Fibroblast of the aortic adventitia (primary cell): ENCODE measurements at regions not wholly inside any gene's neighbourhood (a gene's known extent, or its start where the extent isn't known, plus 50 kb on each side); places are given as distances from the start of the nearest gene placed in this dataset.

Source experiments
- DNase-seq: peaks from one replicate; pipeline ENCODE4 v3.0.0-alpha.2; 2010; ENCODE audit warnings: low read depth
- H3K4me3 ChIP-seq: 2 replicates; pipeline ENCODE4 v1.5.1; 2011; ENCODE audit warnings: low read depth, mild to moderate bottlenecking, control low read depth, low read length, moderate library complexity
- TF ChIP-seq, protein P1 (sequence below): IDR thresholded peaks from 2 replicates; pipeline ENCODE4 v1.5.1; 2011; ENCODE audit warnings: mild to moderate bottlenecking, low read length, control low read depth, inconsistent platforms; ENCODE audit not compliant: insufficient read depth

DNA sequence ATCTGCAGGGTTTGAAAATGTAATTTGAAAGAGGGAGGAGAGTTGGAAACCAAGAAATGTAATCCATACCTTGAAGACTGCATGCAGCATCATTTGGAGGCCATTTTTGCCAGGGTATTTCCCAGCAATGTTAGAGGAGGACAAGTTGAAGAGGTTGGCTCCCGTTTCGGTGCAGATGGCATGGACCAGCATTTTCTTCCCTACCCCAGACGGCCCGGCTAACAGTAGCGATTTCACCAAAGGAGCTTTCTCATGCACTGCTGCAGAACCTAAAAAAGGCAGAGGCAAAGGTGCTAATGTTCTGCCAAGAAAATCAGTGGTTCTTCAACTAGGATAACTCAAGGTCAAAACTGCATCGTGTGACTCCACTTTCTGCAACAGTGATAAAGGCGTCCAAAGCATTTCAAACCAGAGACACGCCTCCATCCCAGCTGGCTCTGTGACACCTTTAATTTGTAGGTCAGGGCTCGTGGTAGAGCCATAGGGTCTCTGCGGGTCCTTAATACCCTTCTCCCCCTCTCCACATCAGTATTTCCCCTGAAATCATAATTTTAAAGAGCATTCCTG is 99.6 kb upstream of the ASB18 start:
- DNase-seq, result no peak
- no peak overlapping the region for H3K4me3 ChIP-seq
- TF ChIP-seq, protein P1, sequence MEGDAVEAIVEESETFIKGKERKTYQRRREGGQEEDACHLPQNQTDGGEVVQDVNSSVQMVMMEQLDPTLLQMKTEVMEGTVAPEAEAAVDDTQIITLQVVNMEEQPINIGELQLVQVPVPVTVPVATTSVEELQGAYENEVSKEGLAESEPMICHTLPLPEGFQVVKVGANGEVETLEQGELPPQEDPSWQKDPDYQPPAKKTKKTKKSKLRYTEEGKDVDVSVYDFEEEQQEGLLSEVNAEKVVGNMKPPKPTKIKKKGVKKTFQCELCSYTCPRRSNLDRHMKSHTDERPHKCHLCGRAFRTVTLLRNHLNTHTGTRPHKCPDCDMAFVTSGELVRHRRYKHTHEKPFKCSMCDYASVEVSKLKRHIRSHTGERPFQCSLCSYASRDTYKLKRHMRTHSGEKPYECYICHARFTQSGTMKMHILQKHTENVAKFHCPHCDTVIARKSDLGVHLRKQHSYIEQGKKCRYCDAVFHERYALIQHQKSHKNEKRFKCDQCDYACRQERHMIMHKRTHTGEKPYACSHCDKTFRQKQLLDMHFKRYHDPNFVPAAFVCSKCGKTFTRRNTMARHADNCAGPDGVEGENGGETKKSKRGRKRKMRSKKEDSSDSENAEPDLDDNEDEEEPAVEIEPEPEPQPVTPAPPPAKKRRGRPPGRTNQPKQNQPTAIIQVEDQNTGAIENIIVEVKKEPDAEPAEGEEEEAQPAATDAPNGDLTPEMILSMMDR, result no peak

DNA sequence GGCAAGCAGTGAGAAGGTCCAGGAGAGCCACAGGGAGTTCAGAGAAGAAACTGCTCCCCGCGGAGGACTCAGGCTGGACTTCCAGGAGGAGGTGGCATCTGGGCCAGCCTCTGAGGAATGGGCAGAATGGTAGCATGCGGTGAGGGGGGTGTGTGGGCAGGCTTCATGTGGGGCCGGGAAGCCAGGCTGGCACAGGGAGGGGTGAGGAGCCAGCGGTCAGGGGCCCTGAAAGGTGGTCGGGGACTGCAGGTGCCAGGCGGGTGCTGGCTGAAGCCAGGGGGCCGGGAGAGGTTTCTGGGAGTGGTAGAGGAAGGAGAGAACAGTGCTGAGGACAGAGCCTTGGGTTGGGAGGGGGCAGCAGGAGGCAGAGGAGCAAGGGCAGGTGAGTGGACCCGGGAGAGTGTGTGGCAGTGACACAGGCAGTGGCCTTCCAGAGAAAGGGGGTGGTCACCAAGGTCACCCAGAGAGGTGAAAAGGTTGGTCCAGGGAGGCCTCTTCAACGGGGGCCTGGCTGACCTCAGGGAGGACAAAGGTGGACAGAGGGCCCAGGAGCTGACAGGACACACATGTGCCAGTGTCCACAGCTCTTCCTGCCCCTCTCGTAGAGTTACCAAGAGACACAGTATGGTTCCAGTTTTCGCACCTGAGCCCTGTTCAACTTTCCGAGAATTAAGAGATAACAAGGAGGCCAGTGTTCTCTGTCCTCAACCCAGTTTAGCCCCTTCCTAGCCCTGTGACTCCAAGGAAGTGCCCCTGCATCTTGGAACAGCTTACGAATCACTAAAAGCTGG is 101.2 kb upstream of the ASB18 start:
- DNase-seq, result no peak
- no peak overlapping the region for H3K4me3 ChIP-seq
- TF ChIP-seq, protein P1, result no peak

- TF ChIP-seq, protein P1, result no peak
- no peak overlapping the region for H3K4me3 ChIP-seq
- no peak for DNase-seq
Measured at GRCh38 chr2:236366049-236366387, 101.8 kb upstream of the ASB18 start.

DNA sequence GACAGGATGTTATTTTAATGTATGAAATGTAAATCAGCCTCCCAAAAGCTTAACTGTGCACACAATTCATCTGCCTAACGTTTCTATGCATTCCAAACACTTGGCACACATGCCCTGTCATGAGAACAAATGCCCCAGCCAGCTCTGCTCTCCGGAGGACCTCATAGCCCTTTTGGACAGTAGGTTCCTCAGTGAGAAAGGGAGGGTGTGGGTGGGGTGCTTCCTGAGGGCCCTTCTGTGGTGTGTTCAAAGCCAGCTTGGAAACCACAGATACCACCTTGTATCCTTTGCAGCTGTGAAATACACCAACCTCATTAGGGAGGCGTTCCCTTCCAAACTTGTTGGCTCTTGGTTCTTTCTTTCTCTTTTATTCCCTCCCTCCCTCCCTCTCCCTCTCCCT is 102.2 kb upstream of the ASB18 start:
- TF ChIP-seq, protein P1, result no peak
- H3K4me3 ChIP-seq, result no peak overlapping the region
- no peak for DNase-seq

GRCh38 chr2:236367506-236368289 is 103.5 kb upstream of the ASB18 start:
- no peak for DNase-seq
- TF ChIP-seq, protein P1, result no peak
- no peak overlapping the region for H3K4me3 ChIP-seq

DNA sequence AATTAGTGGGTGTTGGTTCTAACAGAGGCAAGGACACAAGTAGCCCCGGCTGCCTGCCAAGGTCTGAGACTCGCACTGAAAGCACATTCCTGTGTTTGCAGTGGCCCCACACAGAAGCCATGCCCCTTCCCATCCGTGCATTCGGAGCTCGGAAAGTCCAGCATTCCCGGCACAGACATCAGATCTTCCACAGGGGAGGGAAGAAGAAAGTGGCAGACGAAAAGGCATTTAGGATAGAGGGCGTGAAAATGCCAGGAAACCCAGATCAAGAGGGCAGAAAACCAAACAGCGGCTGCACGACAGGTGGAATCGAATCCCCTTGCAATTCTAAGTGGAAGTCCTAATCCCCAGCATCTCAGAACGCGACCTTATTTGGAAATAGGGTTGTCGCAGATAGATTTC is 105.5 kb upstream of the ASB18 start:
- H3K4me3 ChIP-seq, result no peak overlapping the region
- DNase-seq, result no peak
- TF ChIP-seq, protein P1, result no peak
